GM18502 (cell line): ENCODE measurements at regions not wholly inside any gene's neighbourhood (a gene's known extent, or its start where the extent isn't known, plus 50 kb on each side); places are given as distances from the start of the nearest gene placed in this dataset.
"Not testable (repeated sequence)": the region's sequence is repeated elsewhere in the genome, so short reads cannot be mapped to it uniquely, and the experiment has no call there.

Experiments used
- ATAC-seq: cut with Tn5 transposase; IDR thresholded peaks from one replicate; pipeline ENCODE4 v1.9.1; 2021; ENCODE audit warnings: mild to moderate bottlenecking; ENCODE audit not compliant: unreplicated experiment, poor library complexity

- ATAC-seq = no peak
Observed at GRCh38 chr13:87590518-87590917, 80.7 kb upstream of the SLITRK5 start.

GRCh38 chr13:87604437-87604836, 66.7 kb upstream of the SLITRK5 start:
- ATAC-seq = not testable (repeated sequence)

DNA sequence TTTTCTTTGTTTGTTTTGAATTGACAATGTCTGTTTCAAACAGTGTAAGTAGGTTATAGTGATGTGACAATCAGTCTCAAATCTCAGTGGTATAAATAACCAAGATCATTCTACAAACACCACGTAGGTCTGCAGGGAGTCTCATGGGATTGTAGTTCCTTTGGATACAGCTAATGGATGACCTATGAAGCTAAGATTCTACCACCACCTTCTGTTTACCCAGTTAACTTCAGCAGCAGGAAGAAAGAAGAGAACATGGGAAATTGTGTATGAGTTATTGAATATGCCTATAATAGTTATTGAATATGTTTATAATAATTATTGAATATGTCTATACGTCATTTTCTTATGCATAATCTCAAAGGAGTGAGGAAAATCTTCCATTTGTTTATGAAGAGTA, 63.9 kb upstream of the SLITRK5 start:
- no peak for ATAC-seq

DNA sequence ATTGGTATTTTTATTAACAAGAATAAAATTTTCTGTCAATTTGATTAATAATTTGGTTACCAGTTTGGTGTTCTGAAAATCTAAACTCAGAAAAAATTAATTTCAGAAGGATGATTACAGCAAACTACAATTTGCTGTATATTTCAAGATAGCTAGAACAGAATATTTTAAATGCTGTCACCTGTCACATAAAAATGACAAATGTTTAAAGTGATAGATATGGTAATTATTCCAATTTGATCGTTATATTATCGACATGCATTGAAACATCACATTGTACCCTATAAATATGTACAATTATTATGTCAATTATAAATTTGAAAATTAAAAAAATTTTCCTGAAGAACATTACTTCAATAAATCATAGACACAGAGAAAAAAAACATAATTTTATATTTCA, 56.9 kb upstream of the SLITRK5 start:
- no peak for ATAC-seq
